ENCODE measurements at regions not wholly inside any gene's neighbourhood (a gene's known extent, or its start where the extent isn't known, plus 50 kb on each side); places are given as distances from the start of the nearest gene placed in this dataset.

DNA sequence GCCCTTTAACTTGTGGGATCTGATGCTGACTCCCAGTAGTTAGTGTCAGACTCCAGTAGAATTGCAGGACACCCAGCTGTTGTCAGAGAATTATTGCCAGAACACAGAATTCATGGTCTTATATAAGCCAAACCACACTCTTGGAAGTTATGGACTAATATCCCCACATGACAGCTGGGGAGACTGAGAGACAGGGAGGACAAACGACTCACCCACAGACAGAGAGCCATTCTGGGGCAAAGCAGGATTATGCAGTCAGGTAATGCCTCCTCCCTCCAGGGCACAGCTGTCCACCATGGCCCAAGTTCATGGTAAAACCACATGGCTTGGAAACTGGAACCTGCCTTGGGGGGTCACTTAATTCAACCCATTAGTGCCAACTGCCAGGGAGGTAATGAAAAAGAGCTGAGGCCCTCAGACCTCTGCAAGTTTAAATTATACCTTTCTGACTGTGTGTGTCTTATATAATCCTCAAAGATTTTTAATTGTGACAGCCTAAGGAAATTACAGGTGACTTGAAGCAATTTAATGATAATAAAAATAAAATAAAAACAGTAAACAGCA, 299.5 kb downstream of the BUD13 start:
- TF ChIP-seq, protein P1, sequence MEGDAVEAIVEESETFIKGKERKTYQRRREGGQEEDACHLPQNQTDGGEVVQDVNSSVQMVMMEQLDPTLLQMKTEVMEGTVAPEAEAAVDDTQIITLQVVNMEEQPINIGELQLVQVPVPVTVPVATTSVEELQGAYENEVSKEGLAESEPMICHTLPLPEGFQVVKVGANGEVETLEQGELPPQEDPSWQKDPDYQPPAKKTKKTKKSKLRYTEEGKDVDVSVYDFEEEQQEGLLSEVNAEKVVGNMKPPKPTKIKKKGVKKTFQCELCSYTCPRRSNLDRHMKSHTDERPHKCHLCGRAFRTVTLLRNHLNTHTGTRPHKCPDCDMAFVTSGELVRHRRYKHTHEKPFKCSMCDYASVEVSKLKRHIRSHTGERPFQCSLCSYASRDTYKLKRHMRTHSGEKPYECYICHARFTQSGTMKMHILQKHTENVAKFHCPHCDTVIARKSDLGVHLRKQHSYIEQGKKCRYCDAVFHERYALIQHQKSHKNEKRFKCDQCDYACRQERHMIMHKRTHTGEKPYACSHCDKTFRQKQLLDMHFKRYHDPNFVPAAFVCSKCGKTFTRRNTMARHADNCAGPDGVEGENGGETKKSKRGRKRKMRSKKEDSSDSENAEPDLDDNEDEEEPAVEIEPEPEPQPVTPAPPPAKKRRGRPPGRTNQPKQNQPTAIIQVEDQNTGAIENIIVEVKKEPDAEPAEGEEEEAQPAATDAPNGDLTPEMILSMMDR (IDR thresholded peaks at IDR 0.05; ENCODE audit: low read depth, low read length, poor library complexity, severe bottlenecking), result no peak
- TF ChIP-seq EZH2phosphoT487 (IDR thresholded peaks at IDR 0.05; ENCODE audit: borderline replicate concordance, low read length), result no peak
- Histone ChIP-seq H3K27ac (ENCODE audit: low read depth, low read length) (no peak overlapping the region), H3K4me3 (ENCODE audit: low read length) (no peak overlapping the region), H3K9me3 (ENCODE audit: control insufficient read depth, insufficient read depth, low read length) (no peaks in the 10 kb centered on the region), H3K9me2 (replicated peaks; ENCODE audit: control insufficient read depth, low read length) (no peaks in the 10 kb centered on the region), H3K27me3 (ENCODE audit: control insufficient read depth, low read length) (0 out of 2 replicates have a peak, but pooled peaks cover 3% of the 10 kb centered on the region), H3K4me2 (ENCODE audit: low read length) (no peak overlapping the region), H3K36me3 (ENCODE audit: control insufficient read depth, low read length) (no peaks in the 10 kb centered on the region), H3K4me1 (ENCODE audit: control insufficient read depth, low read length) (no peaks in the 10 kb centered on the region), H4K20me1 (ENCODE audit: control insufficient read depth, insufficient read depth, low read depth, low read length) (no peaks in the 10 kb centered on the region), H3K79me2 (ENCODE audit: control insufficient read depth, low read length) (no peaks in the 10 kb centered on the region), H3F3A (ENCODE audit: control insufficient read depth, insufficient read depth) (no peaks in the 10 kb centered on the region)

DNA sequence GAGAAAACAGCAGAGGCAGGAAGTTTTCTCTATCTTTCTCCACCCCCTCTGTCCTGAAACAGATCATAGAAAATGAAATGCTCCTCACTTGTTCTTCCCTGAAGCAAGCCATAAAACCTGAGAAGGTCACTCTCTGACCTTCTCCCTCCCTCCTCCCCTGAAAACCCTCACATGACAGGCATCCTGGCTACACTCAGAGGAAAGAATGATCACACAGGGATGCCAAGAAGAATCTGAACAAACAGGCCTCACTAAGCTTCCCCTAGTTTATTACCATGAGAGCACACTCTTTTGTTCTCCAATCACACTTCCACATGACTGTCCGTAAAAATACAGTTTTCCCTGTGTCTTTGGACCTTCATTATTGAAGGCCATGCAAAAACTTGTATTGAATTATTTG, 300.1 kb downstream of the BUD13 start:
- H4K20me1 ChIP-seq (ENCODE audit: control insufficient read depth, insufficient read depth, low read depth, low read length), result no peaks in the 10 kb centered on the region
- no peaks in the 10 kb centered on the region for H3K4me1 ChIP-seq (ENCODE audit: control insufficient read depth, low read length)
- H3K79me2 ChIP-seq (ENCODE audit: control insufficient read depth, low read length), result no peaks in the 10 kb centered on the region
- no peaks in the 10 kb centered on the region for H3K9me2 ChIP-seq (replicated peaks; ENCODE audit: control insufficient read depth, low read length)
- H3K27ac ChIP-seq (ENCODE audit: low read depth, low read length), result no peak overlapping the region
- 0 out of 2 replicates have a peak, but pooled peaks cover 3% of the 10 kb centered on the region for H3K27me3 ChIP-seq (ENCODE audit: control insufficient read depth, low read length)
- H3K36me3 ChIP-seq (ENCODE audit: control insufficient read depth, low read length), result no peaks in the 10 kb centered on the region
- no peak overlapping the region for H3K4me3 ChIP-seq (ENCODE audit: low read length)
- TF ChIP-seq, protein P1 (IDR thresholded peaks at IDR 0.05; ENCODE audit: low read depth, low read length, poor library complexity, severe bottlenecking), result no peak
- TF ChIP-seq EZH2phosphoT487 (IDR thresholded peaks at IDR 0.05; ENCODE audit: borderline replicate concordance, low read length), result no peak
- H3F3A ChIP-seq (ENCODE audit: control insufficient read depth, insufficient read depth), result no peaks in the 10 kb centered on the region
- H3K9me3 ChIP-seq (ENCODE audit: control insufficient read depth, insufficient read depth, low read length), result no peaks in the 10 kb centered on the region
- H3K4me2 ChIP-seq (ENCODE audit: low read length), result no peak overlapping the region

DNA sequence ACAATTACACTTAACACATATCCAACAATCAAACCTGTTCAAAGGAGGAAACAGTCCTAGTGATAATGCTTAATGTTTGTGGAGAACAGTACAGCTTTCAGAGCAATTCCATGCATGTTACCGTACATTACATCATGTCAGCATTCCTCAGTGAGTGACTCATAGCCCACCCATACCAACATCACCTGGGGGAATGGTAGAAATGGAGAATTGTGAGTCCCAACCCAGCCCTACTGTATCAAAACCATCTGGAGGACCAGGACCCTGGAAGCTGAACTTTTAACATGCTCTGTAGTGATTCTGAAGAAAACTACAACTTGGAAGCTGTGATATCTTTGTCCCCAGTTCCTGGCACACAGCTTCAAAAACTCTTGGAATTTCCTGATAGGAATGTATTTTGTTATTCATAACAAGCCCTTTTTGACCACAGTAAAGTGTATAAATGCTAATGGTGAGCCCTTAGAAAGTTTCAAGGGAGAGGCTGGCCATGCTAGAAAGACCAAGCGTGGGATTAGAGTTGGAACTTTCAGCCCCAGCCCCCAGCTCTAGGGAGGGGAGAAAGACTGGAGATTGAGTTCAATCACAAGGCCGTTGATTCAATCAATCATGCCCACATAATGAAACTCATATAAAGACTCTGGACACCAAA, 301.1 kb downstream of the BUD13 start:
- Histone ChIP-seq H3K36me3 (ENCODE audit: control insufficient read depth, low read length) (no peaks in the 10 kb centered on the region), H3K4me1 (ENCODE audit: control insufficient read depth, low read length) (no peaks in the 10 kb centered on the region), H3K27me3 (ENCODE audit: control insufficient read depth, low read length) (0 out of 2 replicates have a peak, but pooled peaks cover 3% of the 10 kb centered on the region), H3K9me3 (ENCODE audit: control insufficient read depth, insufficient read depth, low read length) (no peaks in the 10 kb centered on the region), H3K4me2 (ENCODE audit: low read length) (no peak overlapping the region), H4K20me1 (ENCODE audit: control insufficient read depth, insufficient read depth, low read depth, low read length) (no peaks in the 10 kb centered on the region), H3F3A (ENCODE audit: control insufficient read depth, insufficient read depth) (no peaks in the 10 kb centered on the region), H3K27ac (ENCODE audit: low read depth, low read length) (no peak overlapping the region), H3K9me2 (replicated peaks; ENCODE audit: control insufficient read depth, low read length) (no peaks in the 10 kb centered on the region), H3K4me3 (ENCODE audit: low read length) (no peak overlapping the region), H3K79me2 (ENCODE audit: control insufficient read depth, low read length) (no peaks in the 10 kb centered on the region)
- TF ChIP-seq EZH2phosphoT487 (IDR thresholded peaks at IDR 0.05; ENCODE audit: borderline replicate concordance, low read length), result no peak
- TF ChIP-seq, protein P1 (IDR thresholded peaks at IDR 0.05; ENCODE audit: low read depth, low read length, poor library complexity, severe bottlenecking), result no peak

All from DOHH2 (cell line).